ENCODE measurements at regions not wholly inside any gene's neighbourhood (a gene's known extent, or its start where the extent isn't known, plus 50 kb on each side); places are given as distances from the start of the nearest gene placed in this dataset.

- TF ChIP-seq, protein P1, sequence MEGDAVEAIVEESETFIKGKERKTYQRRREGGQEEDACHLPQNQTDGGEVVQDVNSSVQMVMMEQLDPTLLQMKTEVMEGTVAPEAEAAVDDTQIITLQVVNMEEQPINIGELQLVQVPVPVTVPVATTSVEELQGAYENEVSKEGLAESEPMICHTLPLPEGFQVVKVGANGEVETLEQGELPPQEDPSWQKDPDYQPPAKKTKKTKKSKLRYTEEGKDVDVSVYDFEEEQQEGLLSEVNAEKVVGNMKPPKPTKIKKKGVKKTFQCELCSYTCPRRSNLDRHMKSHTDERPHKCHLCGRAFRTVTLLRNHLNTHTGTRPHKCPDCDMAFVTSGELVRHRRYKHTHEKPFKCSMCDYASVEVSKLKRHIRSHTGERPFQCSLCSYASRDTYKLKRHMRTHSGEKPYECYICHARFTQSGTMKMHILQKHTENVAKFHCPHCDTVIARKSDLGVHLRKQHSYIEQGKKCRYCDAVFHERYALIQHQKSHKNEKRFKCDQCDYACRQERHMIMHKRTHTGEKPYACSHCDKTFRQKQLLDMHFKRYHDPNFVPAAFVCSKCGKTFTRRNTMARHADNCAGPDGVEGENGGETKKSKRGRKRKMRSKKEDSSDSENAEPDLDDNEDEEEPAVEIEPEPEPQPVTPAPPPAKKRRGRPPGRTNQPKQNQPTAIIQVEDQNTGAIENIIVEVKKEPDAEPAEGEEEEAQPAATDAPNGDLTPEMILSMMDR (conservative IDR thresholded peaks at IDR 0.05; ENCODE audit: low read depth, low read length) = no peak
- TF ChIP-seq EZH2 (IDR thresholded peaks at IDR 0.05; ENCODE audit: borderline replicate concordance, low read depth, low read length, poor library complexity, severe bottlenecking) = no peak
Observed at GRCh38 chr5:103981592-103981991, 419.0 kb upstream of the NUDT12 start.

Data from A673 (cell line).